IPS-18a (cell line): ENCODE measurements at regions not wholly inside any gene's neighbourhood (a gene's known extent, or its start where the extent isn't known, plus 50 kb on each side); places are given as distances from the start of the nearest gene placed in this dataset.

Source experiments
- H3K27ac ChIP-seq: one replicate; pipeline ENCODE4 v1.5.1; 2013; ENCODE audit warnings: low read length
- H3K27me3 ChIP-seq: one replicate; pipeline ENCODE4 v1.6.1; 2013; ENCODE audit warnings: mild to moderate bottlenecking, low read length; ENCODE audit not compliant: control insufficient read depth, insufficient read depth
- H3K36me3 ChIP-seq: one replicate; pipeline ENCODE4 v1.6.1; 2013; ENCODE audit warnings: low read depth, low read length; ENCODE audit not compliant: control insufficient read depth
- H3K4me1 ChIP-seq: one replicate; pipeline ENCODE4 v1.6.1; 2013; ENCODE audit warnings: low read depth, low read length; ENCODE audit not compliant: control insufficient read depth
- H3K4me3 ChIP-seq: one replicate; pipeline ENCODE4 v1.5.1; 2013; ENCODE audit warnings: low read length
- H3K9ac ChIP-seq: one replicate; pipeline ENCODE4 v1.6.1; 2013; ENCODE audit warnings: mild to moderate bottlenecking, low read length, moderate library complexity
- H3K9me3 ChIP-seq: one replicate; pipeline ENCODE4 v1.6.1; 2013; ENCODE audit warnings: low read depth, low read length; ENCODE audit not compliant: control insufficient read depth

- H3K4me1 ChIP-seq, result no peaks in the 10 kb centered on the region
- H3K36me3 ChIP-seq, result no peaks in the 10 kb centered on the region
- no peaks in the 10 kb centered on the region for H3K9me3 ChIP-seq
- no peak overlapping the region for H3K9ac ChIP-seq
- H3K27ac ChIP-seq, result no peak overlapping the region
- H3K4me3 ChIP-seq, result no peak overlapping the region
- no peaks in the 10 kb centered on the region for H3K27me3 ChIP-seq
These were observed 736.1 kb upstream of the VSTM2A start for GRCh38 chr7:53806119-53806518.

GRCh38 chr7:53811555-53812079 lies 730.6 kb upstream of the VSTM2A start:
- Histone ChIP-seq H3K9ac (no peak overlapping the region), H3K27ac (no peak overlapping the region), H3K27me3 (no peaks in the 10 kb centered on the region), H3K9me3 (no peaks in the 10 kb centered on the region), H3K4me3 (no peak overlapping the region), H3K36me3 (no peaks in the 10 kb centered on the region), H3K4me1 (no peaks in the 10 kb centered on the region)

GRCh38 chr7:53812135-53812534 lies 730.0 kb upstream of the VSTM2A start:
- Histone ChIP-seq H3K4me3 (no peak overlapping the region), H3K9me3 (no peaks in the 10 kb centered on the region)

GRCh38 chr7:53835301-53835700 lies 706.9 kb upstream of the VSTM2A start:
- Histone ChIP-seq H3K36me3 (no peaks in the 10 kb centered on the region), H3K4me3 (no peak overlapping the region), H3K9ac (no peak overlapping the region), H3K27me3 (no peaks in the 10 kb centered on the region), H3K9me3 (peaks cover 3% of the 10 kb centered on the region), H3K4me1 (no peaks in the 10 kb centered on the region), H3K27ac (no peak overlapping the region)

More at GRCh38 chr7:53812135-53812534, 730.0 kb upstream of the VSTM2A start:
- no peak overlapping the region for H3K9ac ChIP-seq
- no peaks in the 10 kb centered on the region for H3K36me3 ChIP-seq
- H3K4me1 ChIP-seq, result no peaks in the 10 kb centered on the region
- no peak overlapping the region for H3K27ac ChIP-seq
- H3K27me3 ChIP-seq, result no peaks in the 10 kb centered on the region

GRCh38 chr7:53877688-53878087 lies 664.5 kb upstream of the VSTM2A start:
- H3K36me3 ChIP-seq, result no peaks in the 10 kb centered on the region
- H3K9me3 ChIP-seq, result no peaks in the 10 kb centered on the region
- no peak overlapping the region for H3K27ac ChIP-seq
- H3K27me3 ChIP-seq, result no peaks in the 10 kb centered on the region
- no peaks in the 10 kb centered on the region for H3K4me1 ChIP-seq
- no peak overlapping the region for H3K4me3 ChIP-seq
- no peak overlapping the region for H3K9ac ChIP-seq

GRCh38 chr7:53900856-53901528 lies 641.2 kb upstream of the VSTM2A start:
- H3K9ac ChIP-seq, result no peak overlapping the region

GRCh38 chr7:53904355-53904754 lies 637.8 kb upstream of the VSTM2A start:
- no peaks in the 10 kb centered on the region for H3K9me3 ChIP-seq
- no peak overlapping the region for H3K4me3 ChIP-seq
- no peaks in the 10 kb centered on the region for H3K27me3 ChIP-seq
- H3K27ac ChIP-seq, result no peak overlapping the region
- no peaks in the 10 kb centered on the region for H3K36me3 ChIP-seq
- H3K4me1 ChIP-seq, result peaks cover 7% of the 10 kb centered on the region
- no peak overlapping the region for H3K9ac ChIP-seq

More at GRCh38 chr7:53900856-53901528, 641.2 kb upstream of the VSTM2A start:
- Histone ChIP-seq H3K27me3 (no peaks in the 10 kb centered on the region), H3K36me3 (no peaks in the 10 kb centered on the region), H3K9me3 (no peaks in the 10 kb centered on the region), H3K27ac (no peak overlapping the region), H3K4me1 (peaks cover 7% of the 10 kb centered on the region), H3K4me3 (no peak overlapping the region)

- Histone ChIP-seq H3K27me3 (no peaks in the 10 kb centered on the region), H3K36me3 (no peaks in the 10 kb centered on the region), H3K27ac (no peak overlapping the region), H3K4me3 (no peak overlapping the region), H3K4me1 (no peaks in the 10 kb centered on the region), H3K9ac (no peak overlapping the region), H3K9me3 (no peaks in the 10 kb centered on the region)
These were observed 624.5 kb upstream of the VSTM2A start for GRCh38 chr7:53917637-53918036.

GRCh38 chr7:53920011-53920410 lies 622.2 kb upstream of the VSTM2A start:
- H3K9me3 ChIP-seq, result no peaks in the 10 kb centered on the region
- H3K4me1 ChIP-seq, result no peaks in the 10 kb centered on the region
- no peaks in the 10 kb centered on the region for H3K27me3 ChIP-seq
- H3K27ac ChIP-seq, result no peak overlapping the region
- H3K9ac ChIP-seq, result no peak overlapping the region
- H3K4me3 ChIP-seq, result no peak overlapping the region
- no peaks in the 10 kb centered on the region for H3K36me3 ChIP-seq

GRCh38 chr7:53940483-53940882 lies 601.7 kb upstream of the VSTM2A start:
- Histone ChIP-seq H3K4me1 (no peaks in the 10 kb centered on the region), H3K27me3 (no peaks in the 10 kb centered on the region), H3K9ac (no peak overlapping the region), H3K27ac (no peak overlapping the region), H3K4me3 (no peak overlapping the region), H3K9me3 (no peaks in the 10 kb centered on the region), H3K36me3 (no peaks in the 10 kb centered on the region)

- Histone ChIP-seq H3K9ac (no peak overlapping the region), H3K27me3 (no peaks in the 10 kb centered on the region), H3K27ac (no peak overlapping the region), H3K4me3 (no peak overlapping the region), H3K4me1 (no peaks in the 10 kb centered on the region), H3K36me3 (no peaks in the 10 kb centered on the region), H3K9me3 (no peaks in the 10 kb centered on the region)
These were observed 594.4 kb upstream of the VSTM2A start for GRCh38 chr7:53947732-53948131.

GRCh38 chr7:53965716-53966115 lies 576.5 kb upstream of the VSTM2A start:
- no peaks in the 10 kb centered on the region for H3K36me3 ChIP-seq
- H3K9ac ChIP-seq, result no peak overlapping the region
- H3K4me1 ChIP-seq, result no peaks in the 10 kb centered on the region
- H3K4me3 ChIP-seq, result no peak overlapping the region
- no peaks in the 10 kb centered on the region for H3K9me3 ChIP-seq
- no peak overlapping the region for H3K27ac ChIP-seq
- H3K27me3 ChIP-seq, result no peaks in the 10 kb centered on the region
